ENCODE measurements at regions not wholly inside any gene's neighbourhood (a gene's known extent, or its start where the extent isn't known, plus 50 kb on each side); places are given as distances from the start of the nearest gene placed in this dataset.

- no peak for TF ChIP-seq SUZ12 (IDR thresholded peaks at IDR 0.05; ENCODE audit: extremely low read depth, insufficient read depth, insufficient read length)
- no peak for TF ChIP-seq YY1 (IDR thresholded peaks at IDR 0.05; ENCODE audit: insufficient read depth, insufficient read length)
- TF ChIP-seq ZNF274 (IDR thresholded peaks at IDR 0.05; ENCODE audit: low read depth, low read length) = no peak
These were observed 555.8 kb upstream of the ALCAM start for GRCh38 chr3:104810896-104811295.
